HG03520 (cell line): ENCODE measurements at regions not wholly inside any gene's neighbourhood (a gene's known extent, or its start where the extent isn't known, plus 50 kb on each side); places are given as distances from the start of the nearest gene placed in this dataset.
A peak's percentile ranks its signal among the peaks of the same experiment; 100 is the strongest.
"Not testable (repeated sequence)": the region's sequence is repeated elsewhere in the genome, so short reads cannot be mapped to it uniquely, and the experiment has no call there.

Experiments used
- ATAC-seq: cut with Tn5 transposase; IDR thresholded peaks from one replicate; pipeline ENCODE4 v1.9.1; 2021; ENCODE audit warnings: mild to moderate bottlenecking, moderate library complexity; ENCODE audit not compliant: unreplicated experiment

- ATAC-seq: no peak
Observed at GRCh38 chr2:36302911-36303310, 52.7 kb upstream of the CRIM1 start.

DNA sequence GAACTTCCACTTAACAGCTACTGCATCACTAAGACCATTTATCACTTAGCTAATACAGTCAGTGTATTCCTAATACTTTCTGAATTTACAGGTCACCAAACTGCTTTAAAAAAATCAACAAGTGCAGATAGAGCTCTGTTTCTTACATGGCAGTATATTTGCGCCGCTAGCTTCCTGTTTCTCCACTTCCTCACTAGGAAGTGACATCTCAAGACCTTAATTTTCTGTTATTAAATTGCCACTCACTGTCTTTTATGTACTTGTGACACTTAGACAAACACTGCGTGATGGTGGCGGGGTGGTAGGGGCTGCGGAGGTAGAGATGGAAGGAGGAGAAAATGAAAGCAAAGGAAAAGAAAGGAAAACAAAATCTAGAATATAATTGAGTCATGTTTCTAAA, 53.7 kb upstream of the CRIM1 start:
- no peak for ATAC-seq

GRCh38 chr2:36300697-36301096, 54.9 kb upstream of the CRIM1 start:
- peak; percentile 54 for ATAC-seq

DNA sequence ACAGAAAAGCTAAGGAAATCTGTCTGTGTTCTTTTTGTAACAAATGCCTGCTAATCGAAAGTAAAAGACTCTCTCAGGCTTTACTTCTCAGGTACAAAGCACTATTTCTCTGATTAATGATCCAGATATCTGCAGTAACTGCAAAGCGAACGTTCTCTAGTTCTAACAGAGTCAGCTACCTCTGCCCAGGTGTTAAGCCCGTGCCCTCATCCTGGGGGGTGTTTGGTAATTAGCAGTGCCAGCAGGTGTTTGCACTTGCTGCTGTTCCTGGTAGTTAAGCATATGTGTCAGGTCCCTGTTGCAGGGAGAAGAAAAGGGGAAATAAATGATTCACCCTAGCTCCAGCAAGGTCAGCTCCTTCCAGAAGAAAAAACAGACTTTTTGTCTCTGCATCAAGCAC, 58.8 kb upstream of the CRIM1 start:
- ATAC-seq: no peak

GRCh38 chr2:36294316-36294721, 61.3 kb upstream of the CRIM1 start:
- ATAC-seq: no peak

- no peak for ATAC-seq
Observed at GRCh38 chr2:36290306-36290856, 65.2 kb upstream of the CRIM1 start.

GRCh38 chr2:36289731-36290130, 65.8 kb upstream of the CRIM1 start:
- ATAC-seq: no peak

DNA sequence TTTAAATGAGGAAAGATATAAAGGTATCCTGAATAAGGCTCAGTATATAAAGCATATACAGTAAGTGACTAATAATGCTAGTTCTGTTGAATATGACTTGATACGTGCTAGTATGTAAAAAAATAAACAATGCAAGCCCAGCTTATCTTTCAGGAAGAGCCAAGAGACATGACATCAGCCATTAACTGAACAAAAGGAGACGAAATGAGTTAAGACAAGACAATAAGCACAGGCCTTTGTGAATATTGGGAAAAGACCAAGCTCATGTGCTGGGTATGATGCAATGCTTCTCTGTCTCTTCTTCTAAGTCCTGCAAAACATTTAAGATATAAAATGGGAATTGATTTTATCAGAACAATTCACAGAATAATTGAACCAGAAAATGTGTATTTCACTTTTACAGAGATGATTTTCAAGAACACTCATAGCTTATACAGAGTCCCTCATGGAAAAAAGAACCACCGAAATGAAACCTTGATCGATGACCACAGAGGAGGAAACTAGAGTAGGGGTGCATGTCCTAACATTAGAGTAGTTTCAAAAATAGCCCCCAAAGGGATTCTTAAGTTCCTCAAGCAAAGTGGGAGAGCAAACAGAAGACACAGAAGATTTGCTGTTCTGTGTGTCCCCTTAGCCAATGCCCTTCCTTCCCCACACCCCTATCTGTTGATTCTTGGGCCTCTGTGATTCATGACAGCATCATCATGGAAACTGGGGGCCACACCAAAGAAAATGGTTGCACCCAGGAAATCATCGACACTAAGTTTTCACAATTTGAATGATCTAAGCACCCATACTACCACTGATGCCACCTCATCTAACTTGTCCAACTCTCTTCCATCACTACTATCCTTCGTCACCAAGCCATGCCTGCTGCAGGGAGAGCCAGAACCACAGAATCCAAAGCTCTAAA, 68.0 kb upstream of the CRIM1 start:
- no peak for ATAC-seq

- not testable (repeated sequence) for ATAC-seq
Observed at GRCh38 chr2:36279506-36279905, 76.1 kb upstream of the CRIM1 start.

DNA sequence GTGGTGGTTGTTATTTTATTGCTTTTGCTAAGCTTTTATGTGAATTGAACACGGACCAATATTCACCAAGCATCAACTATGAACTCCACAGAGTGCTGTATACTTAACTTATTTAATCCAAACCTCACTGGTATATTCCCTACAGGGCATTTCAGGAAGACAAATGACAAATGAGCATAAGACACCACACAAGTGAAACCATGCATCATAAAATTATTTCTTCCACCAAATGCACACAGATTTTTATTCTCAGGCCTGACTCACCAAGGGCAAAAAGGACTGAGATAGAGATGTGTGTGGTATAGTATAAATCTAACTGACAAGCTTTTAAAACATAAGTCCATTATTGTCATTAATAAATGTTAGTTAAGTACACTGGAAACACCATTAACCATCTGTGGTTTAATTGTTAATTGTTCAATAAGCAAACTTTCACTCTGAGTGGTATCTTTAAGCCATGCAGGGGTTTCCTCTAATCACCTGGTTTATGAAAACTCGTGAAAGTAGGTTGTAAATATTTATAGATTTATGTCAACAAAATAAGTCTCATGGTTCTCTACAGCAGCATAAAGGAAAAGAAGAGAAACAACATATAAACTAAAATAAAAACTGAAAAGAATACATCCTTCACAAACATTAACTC, 77.6 kb upstream of the CRIM1 start:
- no peak for ATAC-seq

- ATAC-seq: peak; percentile 72
Observed at GRCh38 chr2:36277146-36277808, 78.3 kb upstream of the CRIM1 start.

GRCh38 chr2:36271266-36271665, 84.3 kb upstream of the CRIM1 start:
- no peak for ATAC-seq

DNA sequence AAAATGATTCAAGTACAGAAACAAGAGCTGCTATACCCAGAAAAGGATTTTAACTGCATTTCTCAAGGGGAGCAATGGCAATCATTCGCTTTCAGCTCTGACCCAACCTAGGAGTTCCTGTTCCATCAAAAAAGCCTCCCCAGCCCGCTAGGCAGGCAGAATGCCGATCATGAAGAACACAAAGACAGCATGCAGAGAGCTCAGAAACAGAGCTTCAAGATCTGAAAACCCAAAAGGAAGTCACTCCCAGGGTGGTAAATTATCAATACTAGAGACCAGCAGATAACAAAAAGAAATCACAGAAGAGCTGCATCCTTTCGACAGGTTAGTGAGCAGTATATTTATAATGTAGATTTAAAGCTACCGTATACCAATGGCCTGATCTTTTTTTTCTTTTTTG, 84.8 kb upstream of the CRIM1 start:
- no peak for ATAC-seq

GRCh38 chr2:36267194-36267593, 88.4 kb upstream of the CRIM1 start:
- no peak for ATAC-seq

DNA sequence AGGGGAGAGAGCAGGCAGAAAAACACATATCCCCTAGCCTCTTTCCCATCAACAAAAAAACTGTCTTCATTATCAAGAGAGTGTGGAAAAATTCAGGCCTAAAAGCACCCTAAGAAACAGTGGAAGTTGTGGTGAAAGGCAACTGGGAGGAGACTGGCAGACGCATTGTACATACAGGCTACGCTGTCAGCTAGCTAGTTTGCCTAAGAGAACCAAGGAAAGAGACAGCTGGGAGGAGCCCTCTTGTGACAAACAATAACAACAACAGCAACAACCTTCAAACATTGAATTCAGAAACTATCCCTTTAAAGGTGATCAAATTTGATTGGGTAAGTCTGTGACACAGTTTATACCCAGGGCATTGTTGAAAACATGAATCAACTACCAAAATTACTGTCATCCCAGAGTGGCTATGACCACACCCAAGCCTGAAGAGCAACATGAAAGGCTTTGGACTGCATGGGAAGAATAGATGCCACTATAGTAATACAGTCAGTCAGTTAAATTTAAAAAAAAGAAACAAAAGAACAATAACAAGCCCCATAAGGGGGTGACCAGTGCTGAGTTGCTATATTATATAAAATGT, 88.9 kb upstream of the CRIM1 start:
- ATAC-seq: no peak

DNA sequence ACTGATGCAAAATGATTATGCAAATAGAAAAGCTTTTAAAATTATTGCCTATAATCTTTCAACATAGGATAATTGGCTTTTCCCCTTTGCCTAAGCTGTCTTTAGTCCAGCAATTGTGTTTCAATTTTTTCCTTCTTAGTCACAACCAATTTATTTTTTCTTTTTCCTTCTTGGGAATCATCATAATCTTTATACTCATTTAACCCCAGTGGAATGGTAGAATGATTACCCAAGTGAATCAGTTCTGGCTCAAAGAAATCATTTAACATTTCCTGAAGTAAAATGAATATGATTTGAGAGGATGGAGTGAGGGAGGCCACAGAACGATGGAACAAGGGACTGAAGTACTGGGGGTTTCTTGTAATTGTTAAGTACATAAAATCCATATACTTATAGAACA, 93.0 kb upstream of the CRIM1 start:
- no peak for ATAC-seq

- ATAC-seq: no peak
Observed at GRCh38 chr2:36255863-36256262, 99.7 kb upstream of the CRIM1 start.

- no peak for ATAC-seq
Observed at GRCh38 chr2:36253086-36253485, 102.5 kb upstream of the CRIM1 start.

DNA sequence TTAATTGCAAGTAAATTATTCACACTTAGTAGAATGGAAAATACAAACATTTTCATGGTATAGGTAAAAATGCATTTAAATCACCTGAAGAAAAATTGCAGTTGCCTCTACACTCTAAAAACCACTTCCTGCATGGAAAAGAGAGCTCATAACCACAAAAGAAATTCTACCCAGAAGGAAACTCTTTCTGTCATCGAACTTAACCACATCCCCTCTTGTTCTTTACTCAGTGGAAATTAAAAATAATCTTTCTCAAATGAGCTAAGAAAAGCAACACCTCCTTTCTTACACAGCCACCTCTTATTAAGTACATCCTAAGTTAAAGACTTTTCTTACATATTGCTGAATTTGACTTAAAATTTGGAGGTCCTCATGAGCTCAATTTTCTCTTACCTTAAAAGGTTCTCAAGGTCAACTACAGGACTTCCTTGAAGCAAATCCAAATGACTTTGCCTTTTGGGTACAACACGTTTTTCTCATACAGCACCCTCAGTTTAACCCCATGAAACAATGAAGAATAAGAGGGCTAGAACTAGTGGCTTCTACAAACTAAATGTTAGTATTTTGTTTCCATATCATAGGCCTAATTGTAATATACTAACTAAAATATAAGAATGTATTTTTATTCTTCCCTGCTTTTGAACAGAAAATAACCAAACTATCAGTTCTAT, 109.1 kb upstream of the CRIM1 start:
- ATAC-seq: peak; percentile 88

- ATAC-seq: no peak
Observed at GRCh38 chr2:36245651-36246050, 109.9 kb upstream of the CRIM1 start.

DNA sequence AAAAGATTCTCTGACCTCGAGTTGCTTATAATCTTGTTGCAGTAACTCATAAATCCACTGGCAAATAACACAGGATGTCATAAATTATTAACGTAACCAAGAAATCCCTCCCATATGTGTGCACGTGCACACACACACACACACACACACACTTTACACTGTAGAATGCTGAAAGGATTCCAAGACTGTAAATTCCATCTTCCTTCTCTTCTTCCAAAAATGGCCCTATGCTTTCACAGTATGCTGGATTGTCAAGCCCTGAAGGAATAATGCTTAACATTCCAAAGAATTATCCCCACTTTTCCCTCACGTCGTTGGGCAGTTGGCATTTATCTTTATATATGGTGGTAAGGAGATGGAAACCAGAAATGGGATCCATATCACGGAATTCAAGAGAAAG, 117.5 kb upstream of the CRIM1 start:
- no peak for ATAC-seq
